ENCODE measurements at regions not wholly inside any gene's neighbourhood (a gene's known extent, or its start where the extent isn't known, plus 50 kb on each side); places are given as distances from the start of the nearest gene placed in this dataset.

- TF ChIP-seq NFYB (CRISPR knock-in tag; conservative IDR thresholded peaks at IDR 0.05; ENCODE audit: low read depth) (no peak), ESRRA (CRISPR knock-in tag; IDR thresholded peaks at IDR 0.05; ENCODE audit: borderline replicate concordance) (no peak), CTCF (IDR thresholded peaks at IDR 0.05) (no peak), IRF1 (CRISPR knock-in tag; IDR thresholded peaks at IDR 0.05) (no peak), MAX (CRISPR knock-in tag; IDR thresholded peaks at IDR 0.05) (no peak)
Measured at GRCh38 chr5:91888810-91889209, 505.7 kb upstream of the ARRDC3 start.
